GM18909 (cell line): ENCODE measurements at regions not wholly inside any gene's neighbourhood (a gene's known extent, or its start where the extent isn't known, plus 50 kb on each side); places are given as distances from the start of the nearest gene placed in this dataset.

ENCODE experiments used
- ATAC-seq: cut with Tn5 transposase; IDR thresholded peaks from one replicate; pipeline ENCODE4 v1.9.1; 2021; ENCODE audit warnings: mild to moderate bottlenecking; ENCODE audit not compliant: unreplicated experiment, poor library complexity

GRCh38 chr4:38189445-38189844, 229.2 kb downstream of the PTTG2 start:
- no peak for ATAC-seq

- ATAC-seq, result no peak
Observed at GRCh38 chr4:38190717-38191178, 230.6 kb downstream of the PTTG2 start.

GRCh38 chr4:38192516-38192915, 232.3 kb downstream of the PTTG2 start:
- ATAC-seq, result no peak

- ATAC-seq, result no peak
Observed at GRCh38 chr4:38193236-38193863, 233.2 kb downstream of the PTTG2 start.

- ATAC-seq, result no peak
Observed at GRCh38 chr4:38194047-38194602, 233.9 kb downstream of the PTTG2 start.

- ATAC-seq, result no peak
Observed at GRCh38 chr4:38195486-38195885, 235.3 kb downstream of the PTTG2 start.

GRCh38 chr4:38195911-38196310, 235.7 kb downstream of the PTTG2 start:
- no peak for ATAC-seq

- ATAC-seq, result no peak
Observed at GRCh38 chr4:38202242-38202641, 242.0 kb downstream of the PTTG2 start.

GRCh38 chr4:38203609-38204008, 243.4 kb downstream of the PTTG2 start:
- ATAC-seq, result no peak

GRCh38 chr4:38204339-38205035, 244.3 kb downstream of the PTTG2 start:
- ATAC-seq, result no peak

- no peak for ATAC-seq
Observed at GRCh38 chr4:38205261-38205660, 245.1 kb downstream of the PTTG2 start.

- no peak for ATAC-seq
Observed at GRCh38 chr4:38207110-38207457, 246.9 kb downstream of the PTTG2 start.

- ATAC-seq, result no peak
Observed at GRCh38 chr4:38209654-38210053, 249.5 kb downstream of the PTTG2 start.

GRCh38 chr4:38210396-38211114, 250.4 kb downstream of the PTTG2 start:
- no peak for ATAC-seq

- no peak for ATAC-seq
Observed at GRCh38 chr4:38211885-38212284, 251.7 kb downstream of the PTTG2 start.

GRCh38 chr4:38213083-38213805, 253.0 kb downstream of the PTTG2 start:
- ATAC-seq, result no peak

- ATAC-seq, result no peak
Observed at GRCh38 chr4:38222892-38223291, 262.7 kb downstream of the PTTG2 start.

- no peak for ATAC-seq
Observed at GRCh38 chr4:38223306-38223705, 263.1 kb downstream of the PTTG2 start.

GRCh38 chr4:38223782-38224236, 263.6 kb downstream of the PTTG2 start:
- ATAC-seq, result no peak

GRCh38 chr4:38224850-38225249, 264.7 kb downstream of the PTTG2 start:
- ATAC-seq, result no peak
